Superior temporal gyrus (tissue), 1 donor: ENCODE measurements at regions not wholly inside any gene's neighbourhood (a gene's known extent, or its start where the extent isn't known, plus 50 kb on each side); places are given as distances from the start of the nearest gene placed in this dataset.
"Not testable (repeated sequence)": the region's sequence is repeated elsewhere in the genome, so short reads cannot be mapped to it uniquely, and the experiment has no call there.

Experiments used
- DNase-seq: peaks from one replicate; pipeline ENCODE4 v3.0.0-alpha.2; 2016; ENCODE audit errors: extremely low spot score

GRCh38 chr13:64088491-64088890 is 2672.8 kb upstream of the PCDH20 start:
- no peak for DNase-seq

- no peak for DNase-seq
Observed at GRCh38 chr13:64087624-64088023, 2672.0 kb upstream of the PCDH20 start.

- DNase-seq = no peak
Observed at GRCh38 chr13:64083811-64084210, 2668.2 kb upstream of the PCDH20 start.

GRCh38 chr13:64083396-64083795 is 2667.7 kb upstream of the PCDH20 start:
- no peak for DNase-seq

- no peak for DNase-seq
Observed at GRCh38 chr13:64078480-64078936, 2662.9 kb upstream of the PCDH20 start.

- no peak for DNase-seq
Observed at GRCh38 chr13:64078025-64078424, 2662.4 kb upstream of the PCDH20 start.

- not testable (repeated sequence) for DNase-seq
Observed at GRCh38 chr13:64077132-64077835, 2661.6 kb upstream of the PCDH20 start.

- no peak for DNase-seq
Observed at GRCh38 chr13:64075543-64076271, 2660.1 kb upstream of the PCDH20 start.

- DNase-seq = no peak
Observed at GRCh38 chr13:64074971-64075474, 2659.4 kb upstream of the PCDH20 start.

GRCh38 chr13:64073203-64073602 is 2657.6 kb upstream of the PCDH20 start:
- no peak for DNase-seq

- DNase-seq = no peak
Observed at GRCh38 chr13:64071352-64071751, 2655.7 kb upstream of the PCDH20 start.

- no peak for DNase-seq
Observed at GRCh38 chr13:64069892-64070291, 2654.2 kb upstream of the PCDH20 start.

GRCh38 chr13:64066711-64067110 is 2651.1 kb upstream of the PCDH20 start:
- DNase-seq = no peak

GRCh38 chr13:64061649-64062048 is 2646.0 kb upstream of the PCDH20 start:
- no peak for DNase-seq

GRCh38 chr13:64057372-64058020 is 2641.8 kb upstream of the PCDH20 start:
- no peak for DNase-seq

- no peak for DNase-seq
Observed at GRCh38 chr13:64054321-64054720, 2638.7 kb upstream of the PCDH20 start.

- no peak for DNase-seq
Observed at GRCh38 chr13:64052521-64052920, 2636.9 kb upstream of the PCDH20 start.

GRCh38 chr13:64051278-64051677 is 2635.6 kb upstream of the PCDH20 start:
- no peak for DNase-seq

- no peak for DNase-seq
Observed at GRCh38 chr13:64041296-64041695, 2625.6 kb upstream of the PCDH20 start.

GRCh38 chr13:64033921-64034320 is 2618.3 kb upstream of the PCDH20 start:
- DNase-seq = no peak

- no peak for DNase-seq
Observed at GRCh38 chr13:64029343-64030093, 2613.9 kb upstream of the PCDH20 start.

- no peak for DNase-seq
Observed at GRCh38 chr13:64028551-64028950, 2612.9 kb upstream of the PCDH20 start.
